IMR-90 (cell line): ENCODE measurements at regions not wholly inside any gene's neighbourhood (a gene's known extent, or its start where the extent isn't known, plus 50 kb on each side); places are given as distances from the start of the nearest gene placed in this dataset.

ENCODE experiments used
- CEBPB ChIP-seq: IDR thresholded peaks from 2 replicates; pipeline ENCODE4 v1.6.1; 2012; ENCODE audit warnings: low read depth, low read length, improper control_type of control experiment
- FOS ChIP-seq: fragments of 150-350 bp; IDR thresholded peaks from 2 replicates; pipeline ENCODE4 v1.6.1; 2016; ENCODE audit warnings: low read depth, low read length
- MAFK ChIP-seq: IDR thresholded peaks from 2 replicates; pipeline ENCODE4 v1.6.1; 2012; ENCODE audit warnings: low read depth, low read length, improper control_type of control experiment
- MXI1 ChIP-seq: IDR thresholded peaks from 2 replicates; pipeline ENCODE4 v1.6.1; 2012; ENCODE audit warnings: low read depth, mild to moderate bottlenecking, low read length, moderate library complexity, borderline replicate concordance
- NFE2L2 ChIP-seq: fragments of 150-350 bp; IDR thresholded peaks from 2 replicates; pipeline ENCODE4 v1.6.1; 2016; ENCODE audit warnings: low read depth, mild to moderate bottlenecking, low read length
- POLR2A ChIP-seq: IDR thresholded peaks from 2 replicates; pipeline ENCODE4 v1.6.1; 2012; ENCODE audit warnings: mild to moderate bottlenecking, low read depth, low read length
- RAD21 ChIP-seq: IDR thresholded peaks from 2 replicates; pipeline ENCODE4 v1.6.1; 2012; ENCODE audit warnings: low read length, improper control_type of control experiment
- RFX5 ChIP-seq: IDR thresholded peaks from 2 replicates; pipeline ENCODE4 v1.8.0; 2012; ENCODE audit warnings: low read depth, mild to moderate bottlenecking, low read length, moderate library complexity
- TF ChIP-seq, protein P1 (sequence below): conservative IDR thresholded peaks from 2 replicates; pipeline ENCODE4 v1.5.1; 2012; ENCODE audit warnings: mild to moderate bottlenecking, low read depth, low read length, improper control_type of control experiment
- TF ChIP-seq, protein P2 (sequence below): fragments of 150-350 bp; IDR thresholded peaks from 2 replicates; pipeline ENCODE4 v1.6.1; 2017; ENCODE audit warnings: mild to moderate bottlenecking, antibody characterized with exemption, low read length, low read depth

DNA sequence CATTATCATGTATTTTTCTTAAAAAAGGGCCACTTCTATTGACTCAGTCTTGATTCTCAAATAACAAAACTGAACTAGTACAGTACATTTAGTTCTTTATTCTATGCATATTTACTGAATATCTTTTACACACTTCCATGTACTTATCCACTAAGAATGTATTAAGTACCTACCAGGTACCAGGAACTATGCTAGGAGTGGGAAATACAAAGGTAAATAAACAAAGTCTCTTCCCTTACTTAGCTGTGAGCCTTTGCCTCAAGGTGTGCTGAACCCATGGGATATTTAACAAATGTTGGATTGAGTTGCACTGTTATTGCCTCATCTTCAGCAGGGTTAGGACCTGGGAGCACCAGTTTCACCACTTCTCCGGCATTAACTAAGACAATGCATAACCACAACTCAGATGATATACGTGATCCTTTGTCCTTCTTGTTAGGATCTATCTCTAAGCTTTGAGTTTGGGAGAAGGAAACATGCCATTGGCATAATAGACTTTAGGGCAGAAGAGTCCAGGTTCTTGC lies 533.9 kb downstream of the TFAP2B start:
- TF ChIP-seq POLR2A (no peak), RAD21 (no peak), RFX5 (no peak), FOS (no peak), MXI1 (no peak), NFE2L2 (no peak), CEBPB (no peak), MAFK (no peak)
- TF ChIP-seq, protein P1, sequence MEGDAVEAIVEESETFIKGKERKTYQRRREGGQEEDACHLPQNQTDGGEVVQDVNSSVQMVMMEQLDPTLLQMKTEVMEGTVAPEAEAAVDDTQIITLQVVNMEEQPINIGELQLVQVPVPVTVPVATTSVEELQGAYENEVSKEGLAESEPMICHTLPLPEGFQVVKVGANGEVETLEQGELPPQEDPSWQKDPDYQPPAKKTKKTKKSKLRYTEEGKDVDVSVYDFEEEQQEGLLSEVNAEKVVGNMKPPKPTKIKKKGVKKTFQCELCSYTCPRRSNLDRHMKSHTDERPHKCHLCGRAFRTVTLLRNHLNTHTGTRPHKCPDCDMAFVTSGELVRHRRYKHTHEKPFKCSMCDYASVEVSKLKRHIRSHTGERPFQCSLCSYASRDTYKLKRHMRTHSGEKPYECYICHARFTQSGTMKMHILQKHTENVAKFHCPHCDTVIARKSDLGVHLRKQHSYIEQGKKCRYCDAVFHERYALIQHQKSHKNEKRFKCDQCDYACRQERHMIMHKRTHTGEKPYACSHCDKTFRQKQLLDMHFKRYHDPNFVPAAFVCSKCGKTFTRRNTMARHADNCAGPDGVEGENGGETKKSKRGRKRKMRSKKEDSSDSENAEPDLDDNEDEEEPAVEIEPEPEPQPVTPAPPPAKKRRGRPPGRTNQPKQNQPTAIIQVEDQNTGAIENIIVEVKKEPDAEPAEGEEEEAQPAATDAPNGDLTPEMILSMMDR: no peak
- TF ChIP-seq, protein P2, sequence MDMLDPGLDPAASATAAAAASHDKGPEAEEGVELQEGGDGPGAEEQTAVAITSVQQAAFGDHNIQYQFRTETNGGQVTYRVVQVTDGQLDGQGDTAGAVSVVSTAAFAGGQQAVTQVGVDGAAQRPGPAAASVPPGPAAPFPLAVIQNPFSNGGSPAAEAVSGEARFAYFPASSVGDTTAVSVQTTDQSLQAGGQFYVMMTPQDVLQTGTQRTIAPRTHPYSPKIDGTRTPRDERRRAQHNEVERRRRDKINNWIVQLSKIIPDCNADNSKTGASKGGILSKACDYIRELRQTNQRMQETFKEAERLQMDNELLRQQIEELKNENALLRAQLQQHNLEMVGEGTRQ: no peak
